K562 (cell line): ENCODE measurements at regions not wholly inside any gene's neighbourhood (a gene's known extent, or its start where the extent isn't known, plus 50 kb on each side); places are given as distances from the start of the nearest gene placed in this dataset.

Experiments
- CEBPB ChIP-seq: fragments of 450-650 bp; IDR thresholded peaks from 2 replicates; pipeline ENCODE4 v1.6.1; 2016; ENCODE audit warnings: missing genetic modification characterization, missing compliant biosample characterization
- CTBP1 ChIP-seq: fragments of 450-650 bp; IDR thresholded peaks from 2 replicates; pipeline ENCODE4 v1.6.1; 2016; ENCODE audit warnings: borderline replicate concordance
- JUN ChIP-seq, 2 experiments: sonication (generic) in 1 of 2; formaldehyde crosslinking in 1 of 2; IDR thresholded peaks; 2 replicates each; pipeline versions ENCODE4 v1.6.1 to v1.8.0; 2012 to 2022; ENCODE audit warnings: borderline replicate concordance in 2 of 2, mild to moderate bottlenecking in 2 of 2, improper control_type of control experiment in 1 of 2, low read depth in 1 of 2, low read length in 1 of 2, missing genetic modification reagents in 1 of 2
- LEF1 ChIP-seq: fragments of 450-650 bp; IDR thresholded peaks from 2 replicates; pipeline ENCODE4 v1.6.1; 2016; ENCODE audit warnings: mild to moderate bottlenecking
- MTA2 ChIP-seq: fragments of 450-650 bp; IDR thresholded peaks from 2 replicates; pipeline ENCODE4 v1.6.1; 2016; ENCODE audit warnings: low read depth
- MTF1 ChIP-seq: fragments of 250-450 bp; sonication (Bioruptor Pico); IDR thresholded peaks from 2 replicates; pipeline ENCODE4 v1.9.0; 2021; ENCODE audit warnings: moderate library complexity, mild to moderate bottlenecking, inconsistent platforms, borderline replicate concordance
- MYNN ChIP-seq, 2 experiments: sonication (generic); formaldehyde crosslinking in 1 of 2; IDR thresholded peaks; 2 replicates each; pipeline versions ENCODE4 v1.5.0 to v1.6.1; 2016 to 2020; ENCODE audit warnings: antibody characterized with exemption in 1 of 2, missing genetic modification reagents in 1 of 2
- SIN3B ChIP-seq: fragments of 450-650 bp; IDR thresholded peaks from 2 replicates; pipeline ENCODE4 v1.6.1; 2017; ENCODE audit warnings: low read depth, mild to moderate bottlenecking, moderate library complexity
- SLC30A9 ChIP-seq: fragments of 250-450 bp; sonication (Bioruptor Pico); IDR thresholded peaks from 2 replicates; pipeline ENCODE4 v1.8.0; 2022; ENCODE audit warnings: mild to moderate bottlenecking, moderate library complexity
- TSC22D4 ChIP-seq: fragments of 450-650 bp; IDR thresholded peaks from 2 replicates; pipeline ENCODE4 v1.6.1; 2016; ENCODE audit warnings: missing genetic modification characterization, missing biosample characterization, control low read depth
- ZKSCAN1 ChIP-seq: fragments of 150-350 bp; IDR thresholded peaks from 2 replicates; pipeline ENCODE4 v1.6.1; 2016; ENCODE audit warnings: low read depth, low read length
- ZNF184 ChIP-seq: sonication (generic); formaldehyde crosslinking; IDR thresholded peaks from 2 replicates; pipeline ENCODE4 v1.5.0; 2020; ENCODE audit warnings: missing genetic modification reagents
- ZNF347 ChIP-seq: fragments of 450-650 bp; formaldehyde crosslinking; IDR thresholded peaks from 2 replicates; pipeline ENCODE4 v1.4.0; 2020; ENCODE audit warnings: low read depth, mild to moderate bottlenecking, moderate library complexity
- ZNF57 ChIP-seq: fragments of 450-650 bp; formaldehyde crosslinking; IDR thresholded peaks from 2 replicates; pipeline ENCODE4 v1.4.0; 2020; ENCODE audit warnings: mild to moderate bottlenecking, moderate library complexity
- TF ChIP-seq, protein P1 (sequence below): sonication (generic); formaldehyde crosslinking; IDR thresholded peaks from 2 replicates; pipeline ENCODE4 v1.8.0; 2023; ENCODE audit warnings: mild to moderate bottlenecking, missing genetic modification reagents
- TF ChIP-seq, protein P2 (sequence below): sonication (generic); formaldehyde crosslinking; IDR thresholded peaks from 2 replicates; pipeline ENCODE4 v1.8.1; 2023; ENCODE audit warnings: mild to moderate bottlenecking, missing genetic modification reagents

DNA sequence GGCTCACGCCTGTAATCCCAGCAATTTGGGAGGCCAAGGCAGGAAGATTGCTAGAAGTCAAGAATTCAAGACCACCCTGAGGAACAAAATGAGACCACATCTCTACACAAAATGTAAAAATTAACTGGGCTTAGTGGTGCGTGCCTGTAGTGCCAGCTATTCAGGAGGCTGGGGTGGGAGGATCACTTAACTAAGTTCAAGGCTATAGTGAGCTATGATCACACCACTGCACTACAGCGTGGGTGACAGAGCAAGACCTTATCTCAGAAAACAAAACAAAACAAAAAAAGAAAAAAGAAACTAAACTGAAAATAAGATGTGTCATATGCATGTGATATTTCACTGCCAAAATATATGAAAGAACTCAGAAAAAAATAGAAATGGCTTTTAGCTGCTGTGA is 243.3 kb upstream of the CCDC54 start (continued):
- TF ChIP-seq, protein P1, sequence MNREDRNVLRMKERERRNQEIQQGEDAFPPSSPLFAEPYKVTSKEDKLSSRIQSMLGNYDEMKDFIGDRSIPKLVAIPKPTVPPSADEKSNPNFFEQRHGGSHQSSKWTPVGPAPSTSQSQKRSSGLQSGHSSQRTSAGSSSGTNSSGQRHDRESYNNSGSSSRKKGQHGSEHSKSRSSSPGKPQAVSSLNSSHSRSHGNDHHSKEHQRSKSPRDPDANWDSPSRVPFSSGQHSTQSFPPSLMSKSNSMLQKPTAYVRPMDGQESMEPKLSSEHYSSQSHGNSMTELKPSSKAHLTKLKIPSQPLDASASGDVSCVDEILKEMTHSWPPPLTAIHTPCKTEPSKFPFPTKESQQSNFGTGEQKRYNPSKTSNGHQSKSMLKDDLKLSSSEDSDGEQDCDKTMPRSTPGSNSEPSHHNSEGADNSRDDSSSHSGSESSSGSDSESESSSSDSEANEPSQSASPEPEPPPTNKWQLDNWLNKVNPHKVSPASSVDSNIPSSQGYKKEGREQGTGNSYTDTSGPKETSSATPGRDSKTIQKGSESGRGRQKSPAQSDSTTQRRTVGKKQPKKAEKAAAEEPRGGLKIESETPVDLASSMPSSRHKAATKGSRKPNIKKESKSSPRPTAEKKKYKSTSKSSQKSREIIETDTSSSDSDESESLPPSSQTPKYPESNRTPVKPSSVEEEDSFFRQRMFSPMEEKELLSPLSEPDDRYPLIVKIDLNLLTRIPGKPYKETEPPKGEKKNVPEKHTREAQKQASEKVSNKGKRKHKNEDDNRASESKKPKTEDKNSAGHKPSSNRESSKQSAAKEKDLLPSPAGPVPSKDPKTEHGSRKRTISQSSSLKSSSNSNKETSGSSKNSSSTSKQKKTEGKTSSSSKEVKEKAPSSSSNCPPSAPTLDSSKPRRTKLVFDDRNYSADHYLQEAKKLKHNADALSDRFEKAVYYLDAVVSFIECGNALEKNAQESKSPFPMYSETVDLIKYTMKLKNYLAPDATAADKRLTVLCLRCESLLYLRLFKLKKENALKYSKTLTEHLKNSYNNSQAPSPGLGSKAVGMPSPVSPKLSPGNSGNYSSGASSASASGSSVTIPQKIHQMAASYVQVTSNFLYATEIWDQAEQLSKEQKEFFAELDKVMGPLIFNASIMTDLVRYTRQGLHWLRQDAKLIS = no peak
- TF ChIP-seq TSC22D4 (tag) (no peak), ZNF347 (CRISPR knock-in tag) (no peak), JUN (IDR thresholded peaks at IDR 0.05; ENCODE audit: borderline replicate concordance, low read depth, low read length) (no peak), JUN (CRISPR knock-in tag; IDR thresholded peaks at IDR 0.05; ENCODE audit: borderline replicate concordance) (no peak), CTBP1 (no peak), SIN3B (no peak), SLC30A9 (no peak), MTA2 (no peak), ZKSCAN1 (no peak), ZNF57 (no peak), MYNN (IDR thresholded peaks at IDR 0.05) (no peak), MYNN (CRISPR knock-in tag; IDR thresholded peaks at IDR 0.05) (no peak), LEF1 (no peak), ZNF184 (CRISPR knock-in tag) (no peak), CEBPB (tag) (no peak), MTF1 (CRISPR knock-in tag) (no peak)
- TF ChIP-seq, protein P2, sequence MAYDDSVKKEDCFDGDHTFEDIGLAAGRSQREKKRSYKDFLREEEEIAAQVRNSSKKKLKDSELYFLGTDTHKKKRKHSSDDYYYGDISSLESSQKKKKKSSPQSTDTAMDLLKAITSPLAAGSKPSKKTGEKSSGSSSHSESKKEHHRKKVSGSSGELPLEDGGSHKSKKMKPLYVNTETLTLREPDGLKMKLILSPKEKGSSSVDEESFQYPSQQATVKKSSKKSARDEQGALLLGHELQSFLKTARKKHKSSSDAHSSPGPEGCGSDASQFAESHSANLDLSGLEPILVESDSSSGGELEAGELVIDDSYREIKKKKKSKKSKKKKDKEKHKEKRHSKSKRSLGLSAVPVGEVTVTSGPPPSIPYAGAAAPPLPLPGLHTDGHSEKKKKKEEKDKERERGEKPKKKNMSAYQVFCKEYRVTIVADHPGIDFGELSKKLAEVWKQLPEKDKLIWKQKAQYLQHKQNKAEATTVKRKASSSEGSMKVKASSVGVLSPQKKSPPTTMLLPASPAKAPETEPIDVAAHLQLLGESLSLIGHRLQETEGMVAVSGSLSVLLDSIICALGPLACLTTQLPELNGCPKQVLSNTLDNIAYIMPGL (CRISPR knock-in tag) = no peak
